Astrocyte (in vitro differentiated cells and primary cell): ENCODE measurements at regions not wholly inside any gene's neighbourhood (a gene's known extent, or its start where the extent isn't known, plus 50 kb on each side); places are given as distances from the start of the nearest gene placed in this dataset.

ENCODE experiments used
- EZH2 ChIP-seq: IDR thresholded peaks from 2 replicates; pipeline ENCODE4 v1.6.1; 2012; ENCODE audit warnings: mild to moderate bottlenecking, low read length, inconsistent platforms; ENCODE audit not compliant: insufficient read depth
- TF ChIP-seq, protein P1 (sequence below): IDR thresholded peaks from 2 replicates; pipeline ENCODE4 v1.5.1; 2011; ENCODE audit warnings: low read depth, mild to moderate bottlenecking, inconsistent platforms, low read length, moderate library complexity; ENCODE audit not compliant: insufficient read depth

DNA sequence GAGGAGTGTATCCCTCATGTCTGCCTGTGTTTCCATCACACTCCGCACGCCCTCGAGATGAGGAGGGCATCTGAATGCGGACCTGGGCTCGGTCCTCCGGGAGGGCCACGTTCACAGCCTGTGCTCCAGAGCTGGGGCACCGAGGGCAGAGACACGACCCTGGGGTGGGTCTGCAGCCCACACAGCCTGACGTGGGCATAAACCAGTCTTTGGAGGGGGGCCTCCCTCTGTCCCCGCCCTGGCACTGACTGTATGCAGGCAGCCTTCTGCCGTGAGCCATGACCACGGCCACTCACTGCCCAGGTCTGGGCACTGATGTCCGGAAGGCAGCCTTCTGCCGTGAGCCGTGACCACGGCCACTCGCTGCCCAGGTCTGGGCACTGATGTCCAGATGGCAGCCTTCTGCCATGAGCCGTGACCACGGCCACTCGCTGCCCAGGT, 1425.1 kb downstream of the BRD1 start:
- TF ChIP-seq, protein P1, sequence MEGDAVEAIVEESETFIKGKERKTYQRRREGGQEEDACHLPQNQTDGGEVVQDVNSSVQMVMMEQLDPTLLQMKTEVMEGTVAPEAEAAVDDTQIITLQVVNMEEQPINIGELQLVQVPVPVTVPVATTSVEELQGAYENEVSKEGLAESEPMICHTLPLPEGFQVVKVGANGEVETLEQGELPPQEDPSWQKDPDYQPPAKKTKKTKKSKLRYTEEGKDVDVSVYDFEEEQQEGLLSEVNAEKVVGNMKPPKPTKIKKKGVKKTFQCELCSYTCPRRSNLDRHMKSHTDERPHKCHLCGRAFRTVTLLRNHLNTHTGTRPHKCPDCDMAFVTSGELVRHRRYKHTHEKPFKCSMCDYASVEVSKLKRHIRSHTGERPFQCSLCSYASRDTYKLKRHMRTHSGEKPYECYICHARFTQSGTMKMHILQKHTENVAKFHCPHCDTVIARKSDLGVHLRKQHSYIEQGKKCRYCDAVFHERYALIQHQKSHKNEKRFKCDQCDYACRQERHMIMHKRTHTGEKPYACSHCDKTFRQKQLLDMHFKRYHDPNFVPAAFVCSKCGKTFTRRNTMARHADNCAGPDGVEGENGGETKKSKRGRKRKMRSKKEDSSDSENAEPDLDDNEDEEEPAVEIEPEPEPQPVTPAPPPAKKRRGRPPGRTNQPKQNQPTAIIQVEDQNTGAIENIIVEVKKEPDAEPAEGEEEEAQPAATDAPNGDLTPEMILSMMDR: no peak
- no peak for TF ChIP-seq EZH2
